GM19025 (cell line): ENCODE measurements at regions not wholly inside any gene's neighbourhood (a gene's known extent, or its start where the extent isn't known, plus 50 kb on each side); places are given as distances from the start of the nearest gene placed in this dataset.

Experiments
- ATAC-seq: cut with Tn5 transposase; IDR thresholded peaks from one replicate; pipeline ENCODE4 v1.9.1; 2021; ENCODE audit warnings: mild to moderate bottlenecking, low read depth, moderate library complexity; ENCODE audit not compliant: unreplicated experiment

DNA sequence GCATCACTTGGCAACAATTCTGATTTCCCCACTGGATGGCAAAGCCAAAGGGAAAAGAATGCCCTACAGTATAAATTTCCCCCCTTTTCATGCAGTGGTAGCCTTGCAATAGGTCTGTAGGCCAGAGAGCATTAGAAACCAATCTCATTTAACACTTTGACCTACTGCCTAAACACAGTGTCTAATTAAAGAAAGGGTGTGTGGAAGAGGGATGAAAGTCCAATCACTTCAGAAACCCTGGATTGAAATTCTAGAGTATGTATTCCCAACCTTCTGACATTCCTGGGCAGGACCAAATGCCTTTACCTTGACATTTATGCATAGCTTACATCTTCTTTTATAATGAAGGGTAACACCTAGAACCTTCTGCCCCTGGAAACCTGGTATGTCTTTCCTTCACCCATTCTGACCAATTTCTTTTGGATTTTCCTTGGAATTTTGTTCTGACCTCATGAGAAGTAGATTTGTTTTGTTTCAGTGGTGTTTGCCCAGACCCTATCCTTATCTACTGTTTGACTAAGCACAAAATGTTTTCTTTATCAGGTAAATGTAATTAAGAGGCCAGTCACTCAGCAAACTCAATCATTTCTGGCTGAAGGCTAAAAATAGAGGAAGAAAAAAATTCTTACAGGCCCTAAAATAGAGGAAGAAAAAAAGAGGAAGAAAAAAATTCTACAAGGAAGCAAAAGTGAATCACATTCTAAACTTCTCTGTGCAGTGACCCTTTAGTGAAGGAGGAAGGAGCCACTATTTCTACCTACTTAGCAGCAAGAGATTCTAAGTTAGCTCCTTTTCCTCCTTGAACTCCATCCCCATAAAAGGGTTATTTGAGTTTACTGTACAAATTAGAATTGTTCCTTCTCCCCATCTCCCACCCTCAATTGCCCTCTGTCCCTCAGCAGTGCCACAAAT is 129.5 kb upstream of the DSCAM start:
- no peak for ATAC-seq

DNA sequence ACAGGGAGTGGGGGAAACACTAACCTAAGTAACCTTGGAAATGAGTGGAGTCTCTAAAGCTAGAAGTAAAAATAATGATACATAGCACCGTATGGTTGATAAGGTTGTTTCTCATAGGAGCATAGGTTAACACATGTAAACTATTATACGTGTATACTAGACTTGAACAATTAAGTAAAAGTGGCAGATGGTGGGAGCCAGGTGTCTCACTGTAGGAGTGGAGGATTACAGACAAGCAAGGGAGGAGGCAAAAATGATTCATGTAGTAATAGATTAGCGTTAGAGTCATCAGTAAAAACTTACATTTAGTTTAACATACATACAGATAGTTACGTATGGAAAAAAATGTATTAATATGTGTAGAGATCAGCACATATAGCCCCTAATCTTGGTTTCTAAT is 138.4 kb upstream of the DSCAM start:
- no peak for ATAC-seq

DNA sequence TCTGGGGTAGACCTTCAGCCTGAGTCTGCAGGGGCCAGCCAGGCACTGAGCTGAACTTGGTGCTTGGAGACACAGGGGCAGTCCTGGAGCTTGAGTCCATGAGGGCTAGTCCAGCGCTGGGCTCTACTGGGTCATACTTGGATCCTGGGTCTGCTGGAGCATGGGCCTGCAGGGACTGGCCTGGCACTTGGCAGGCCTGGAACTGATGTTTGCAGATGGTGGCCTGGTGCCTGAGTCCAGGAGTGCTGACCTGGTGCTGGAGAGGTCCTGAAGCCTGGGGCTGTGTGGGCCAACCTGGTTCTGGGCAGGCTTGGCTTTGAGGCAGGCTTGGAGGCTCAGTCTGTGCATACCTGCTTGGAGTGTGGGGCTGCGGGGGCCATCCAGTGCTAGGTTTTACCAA is 143.4 kb upstream of the DSCAM start:
- no peak for ATAC-seq

DNA sequence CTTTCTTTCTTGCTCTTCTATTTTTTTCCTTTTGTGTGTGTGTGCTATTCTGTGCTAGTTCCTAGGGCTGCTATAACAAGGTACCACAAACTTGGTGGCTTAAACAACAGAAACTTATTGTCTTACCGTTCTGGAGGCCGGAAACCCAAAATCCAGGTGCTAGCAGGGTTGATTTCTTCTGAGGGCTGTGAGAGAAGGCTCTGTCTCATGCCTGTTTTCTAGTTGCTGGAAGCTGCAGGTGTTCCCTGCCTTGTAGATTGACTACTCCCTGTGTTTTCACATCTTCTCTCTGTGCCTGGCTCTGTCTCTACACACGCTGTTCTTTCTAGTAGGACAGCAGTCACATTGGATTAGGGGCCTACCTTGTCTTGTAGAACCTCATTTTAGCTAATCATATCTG is 150.9 kb upstream of the DSCAM start:
- no peak for ATAC-seq

DNA sequence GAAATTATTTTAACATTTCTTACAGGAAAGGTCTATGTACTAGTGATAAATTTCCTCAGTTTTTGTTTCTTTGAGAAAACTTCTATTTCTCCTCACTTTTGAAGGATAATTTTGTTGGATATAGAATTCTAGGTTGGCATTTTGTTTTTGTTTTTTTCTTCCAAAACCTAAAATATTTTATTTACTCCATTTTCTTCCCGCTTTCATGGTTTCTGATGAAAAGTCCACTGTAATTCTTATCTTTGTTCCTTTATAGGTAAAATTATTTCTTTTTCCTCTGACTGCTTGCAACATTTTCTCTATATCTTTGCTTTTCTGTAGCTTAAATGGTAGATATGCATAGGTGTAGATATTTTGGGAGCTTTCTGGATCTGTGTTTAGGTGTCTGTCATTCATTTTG is 153.9 kb upstream of the DSCAM start:
- no peak for ATAC-seq

DNA sequence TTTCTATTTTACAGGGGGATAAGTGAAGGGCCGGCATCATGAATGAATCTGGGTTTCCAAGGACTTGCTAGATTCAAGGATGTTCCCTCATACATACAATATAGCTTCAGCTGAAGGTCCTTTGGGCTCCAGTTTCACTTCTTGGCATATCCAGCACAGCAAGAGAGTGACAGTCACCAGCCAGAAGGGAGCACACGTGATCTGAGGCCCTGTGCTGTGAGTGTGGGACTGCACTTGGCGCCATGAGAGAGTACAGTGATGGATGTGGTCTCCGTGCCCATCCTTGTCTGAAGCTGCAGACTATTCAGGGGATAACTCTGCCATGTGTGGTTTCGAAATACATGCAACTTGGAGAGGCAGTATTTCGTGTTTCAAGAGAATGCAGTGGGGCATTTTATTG is 159.7 kb upstream of the DSCAM start:
- no peak for ATAC-seq

DNA sequence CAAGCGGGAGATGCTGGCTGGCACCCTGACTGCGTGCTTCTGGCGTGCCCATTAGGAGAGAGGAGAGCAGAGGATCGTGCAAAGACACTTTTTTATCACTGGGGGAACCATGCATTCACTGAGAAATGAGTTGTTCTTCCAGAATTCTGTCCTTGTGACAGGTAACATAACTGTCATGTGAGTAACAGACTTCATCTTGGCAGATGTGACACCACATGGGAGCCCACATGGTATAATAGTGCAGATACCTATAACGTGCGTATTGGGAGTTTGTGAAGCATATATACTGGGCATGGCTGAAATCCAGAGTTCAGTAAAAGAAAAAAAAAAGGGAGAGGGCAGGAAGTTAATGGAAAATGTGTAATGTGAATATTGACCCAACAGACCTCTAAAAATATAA is 159.6 kb upstream of the BACE2 start:
- ATAC-seq = no peak

DNA sequence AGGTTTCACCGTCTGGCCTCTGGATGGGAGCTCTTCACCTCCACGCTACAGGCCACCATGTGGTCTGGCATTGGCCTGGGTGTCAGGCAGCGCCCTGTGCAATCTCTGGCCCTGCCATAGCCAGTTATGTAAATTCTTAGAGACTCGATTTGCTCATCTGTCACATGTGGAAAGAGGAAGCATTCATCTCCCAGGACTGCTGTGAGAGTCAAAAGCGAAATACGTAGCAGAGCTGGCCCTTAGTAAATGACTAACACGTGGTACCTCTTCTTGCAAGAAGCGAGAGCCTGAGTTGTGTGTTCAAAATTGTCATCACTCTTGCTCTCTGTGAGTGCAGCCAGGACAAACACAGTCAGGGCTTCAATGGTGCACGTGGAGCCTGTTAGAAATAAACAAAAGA is 159.0 kb upstream of the BACE2 start:
- ATAC-seq = no peak

DNA sequence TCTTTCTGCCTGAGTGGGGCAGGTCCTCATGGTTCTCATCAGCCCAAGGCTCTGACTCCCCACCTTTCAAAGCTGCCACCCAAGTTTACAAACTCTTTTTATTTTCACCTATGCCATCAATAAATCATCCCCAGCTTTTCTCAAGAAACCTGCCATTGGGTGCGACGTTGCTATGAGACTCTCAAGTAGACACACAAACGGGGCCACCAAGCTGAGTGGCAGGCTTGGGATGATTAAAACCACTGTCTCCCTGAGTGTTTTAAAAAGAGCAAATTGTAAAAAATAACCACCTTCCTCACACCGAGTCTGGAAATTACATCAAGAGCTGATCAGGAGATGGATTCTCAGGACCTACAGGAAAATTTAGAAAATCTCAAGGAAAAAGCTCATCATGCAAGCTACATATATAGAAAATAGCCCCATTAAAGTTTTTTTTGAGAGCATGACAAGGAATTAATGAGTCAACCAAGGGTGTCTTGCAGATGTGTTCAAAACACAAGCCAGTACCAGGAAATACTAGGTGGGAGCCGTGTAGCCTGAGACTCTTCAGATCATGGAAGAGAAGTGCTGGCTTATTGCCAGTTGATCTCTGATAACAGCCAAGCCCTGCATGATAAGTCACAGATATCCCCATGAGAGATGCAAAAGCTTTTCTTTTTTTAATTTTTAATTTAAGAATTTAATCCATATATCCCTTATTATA is 158.4 kb upstream of the BACE2 start:
- no peak for ATAC-seq

DNA sequence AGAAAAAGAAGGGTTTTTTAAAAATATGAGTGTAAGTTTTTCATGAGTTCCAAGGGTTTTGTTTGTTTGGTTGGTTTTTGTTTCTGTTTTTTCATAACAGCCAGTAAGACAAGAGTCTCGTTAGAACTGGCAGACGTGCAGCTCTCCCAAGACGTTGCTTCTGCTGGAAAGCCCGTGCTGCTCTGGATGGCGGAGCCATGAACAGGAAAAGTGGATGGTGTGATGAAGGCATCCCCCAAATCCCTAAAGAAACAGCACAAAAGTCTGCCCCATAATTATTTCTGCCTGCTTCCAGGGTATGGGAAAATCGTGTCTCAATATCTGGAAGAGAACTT is 157.9 kb upstream of the BACE2 start:
- ATAC-seq = no peak

DNA sequence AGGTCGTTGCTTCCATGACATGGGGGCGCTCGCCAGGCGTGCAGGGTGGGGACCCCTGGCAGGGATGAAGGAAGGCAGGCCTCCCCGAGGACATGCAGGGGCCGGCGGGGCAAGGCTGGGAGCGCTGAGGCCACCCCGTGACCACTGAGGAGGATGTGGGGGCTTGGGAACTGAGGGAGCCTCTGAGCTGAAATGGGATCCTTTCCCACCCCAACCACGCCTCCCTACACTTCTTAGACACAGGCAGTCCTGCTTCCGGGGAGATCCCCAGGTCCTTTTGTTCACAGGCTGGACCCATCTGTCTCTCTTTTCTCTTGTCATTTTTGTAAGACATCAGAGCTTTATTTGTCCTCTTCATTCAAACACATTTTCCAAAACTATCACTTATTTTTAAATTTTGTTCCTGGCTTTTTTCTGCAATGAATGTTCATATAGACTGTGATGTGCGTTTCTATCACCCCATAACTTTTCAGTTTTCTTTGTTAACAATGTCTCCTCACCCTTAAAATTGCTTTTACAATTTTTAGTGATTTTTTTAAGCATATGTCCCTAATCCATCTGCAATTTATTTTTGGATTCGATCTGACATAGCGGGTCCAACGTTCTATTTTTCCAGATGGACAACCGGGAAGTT is 156.7 kb upstream of the BACE2 start:
- no peak for ATAC-seq

DNA sequence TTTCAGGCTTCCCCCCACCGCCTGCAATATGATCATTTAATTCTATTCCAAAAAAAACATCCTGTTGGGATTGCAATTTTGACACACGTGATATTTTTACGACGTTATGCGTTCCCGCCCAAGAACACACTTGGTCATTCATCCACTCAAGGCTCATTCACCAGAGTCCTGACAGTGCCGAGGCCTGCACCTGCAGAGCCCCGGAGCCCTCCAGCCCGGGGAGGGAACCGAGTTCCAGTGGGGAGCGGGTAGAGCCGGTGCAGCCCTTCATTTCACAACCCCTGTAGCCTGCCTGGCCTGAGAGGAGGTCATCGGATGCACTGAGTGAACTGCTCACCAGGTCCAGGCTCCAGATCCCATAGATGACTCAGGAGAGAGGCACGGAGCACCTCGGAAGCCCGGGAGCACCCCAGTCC is 156.0 kb upstream of the BACE2 start:
- ATAC-seq = no peak

DNA sequence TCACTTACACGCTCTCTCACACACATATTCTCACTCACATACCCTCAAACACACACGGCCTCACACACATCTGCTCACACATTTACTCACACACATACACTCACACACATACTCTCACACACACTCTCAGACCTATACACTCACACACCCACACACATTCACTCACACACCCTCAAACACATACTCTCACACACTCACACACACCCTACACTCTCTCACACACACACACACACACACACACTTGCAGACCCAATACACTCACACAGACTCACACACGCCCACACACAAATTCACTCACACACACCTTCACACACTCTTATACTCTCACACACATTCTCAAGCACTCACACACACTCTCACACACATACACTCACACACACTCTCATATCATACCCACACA is 155.5 kb upstream of the BACE2 start:
- ATAC-seq = no peak

DNA sequence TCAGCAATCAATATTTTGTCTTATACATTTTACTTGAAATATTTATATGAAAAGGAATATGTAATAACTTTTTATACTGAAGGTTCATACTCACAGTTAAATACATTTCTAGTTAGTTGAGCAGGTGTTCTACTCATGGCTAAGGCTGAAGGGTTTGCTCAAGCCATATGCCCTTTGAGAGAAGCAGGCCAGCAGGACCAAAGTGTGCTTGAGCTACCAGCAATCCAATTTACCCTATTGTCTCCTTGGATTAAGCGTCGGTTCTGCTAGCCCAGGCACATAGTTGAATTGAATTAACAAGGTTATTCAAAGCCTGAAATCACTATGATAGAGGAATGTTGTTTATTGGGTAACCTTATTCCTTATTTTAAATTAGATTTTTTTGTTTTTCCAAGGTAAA is 151.5 kb upstream of the BACE2 start:
- no peak for ATAC-seq

DNA sequence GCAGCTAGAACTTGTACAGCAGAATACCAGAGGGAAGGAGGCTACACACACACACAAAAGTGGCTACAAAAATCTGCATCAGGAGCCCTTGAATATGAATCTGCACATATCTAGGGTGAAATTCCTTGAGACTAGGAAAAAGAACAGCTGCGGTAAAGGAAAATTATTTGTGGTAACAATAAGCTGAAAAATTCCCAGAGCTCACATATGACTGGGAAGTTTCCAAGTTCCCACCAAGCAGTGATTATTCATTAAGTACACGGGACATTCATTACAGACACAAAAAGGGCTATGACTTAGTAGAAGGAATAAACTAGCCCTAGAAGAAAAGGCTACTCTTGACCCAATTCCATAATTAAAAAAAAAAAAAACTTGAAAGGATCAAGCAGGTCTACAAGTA is 149.5 kb upstream of the BACE2 start:
- no peak for ATAC-seq

DNA sequence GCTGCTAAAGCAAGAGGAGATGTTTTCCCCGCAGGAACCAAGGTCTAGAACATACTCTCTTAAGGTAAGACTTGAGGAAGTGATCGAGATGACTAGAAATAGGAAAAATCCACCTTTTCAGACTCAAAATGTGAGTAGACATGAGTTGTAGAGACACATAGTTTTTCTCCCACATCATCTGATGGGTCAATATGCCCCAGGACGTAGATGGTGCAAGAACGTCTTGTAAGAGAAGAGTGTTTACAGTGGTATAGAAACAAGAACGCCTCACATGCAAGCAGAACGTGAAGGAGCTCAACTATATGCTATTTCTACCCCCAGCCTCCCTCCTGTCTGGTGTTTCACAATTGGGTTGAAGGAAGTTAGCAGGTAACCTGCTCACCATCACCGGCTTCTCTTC is 144.0 kb upstream of the BACE2 start:
- no peak for ATAC-seq

DNA sequence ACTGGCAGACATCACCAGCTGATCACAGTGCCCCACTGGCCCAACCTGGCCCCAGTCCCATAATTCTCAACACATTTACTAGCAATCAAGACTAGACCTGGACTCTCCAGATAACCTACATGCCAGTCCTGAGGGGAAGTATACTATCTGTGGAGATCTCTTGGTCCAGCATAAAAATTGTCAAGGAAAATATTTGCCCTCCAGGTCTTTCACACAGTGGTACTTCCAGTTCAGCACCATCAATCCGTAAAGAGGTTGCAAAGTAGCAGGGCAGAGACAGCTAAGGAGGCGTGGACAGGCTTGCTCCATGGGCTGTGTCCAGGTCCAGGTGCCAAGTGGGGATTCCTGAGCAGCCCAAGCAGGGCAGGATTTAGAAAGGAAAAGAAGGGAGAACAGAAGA is 143.6 kb upstream of the BACE2 start:
- no peak for ATAC-seq

DNA sequence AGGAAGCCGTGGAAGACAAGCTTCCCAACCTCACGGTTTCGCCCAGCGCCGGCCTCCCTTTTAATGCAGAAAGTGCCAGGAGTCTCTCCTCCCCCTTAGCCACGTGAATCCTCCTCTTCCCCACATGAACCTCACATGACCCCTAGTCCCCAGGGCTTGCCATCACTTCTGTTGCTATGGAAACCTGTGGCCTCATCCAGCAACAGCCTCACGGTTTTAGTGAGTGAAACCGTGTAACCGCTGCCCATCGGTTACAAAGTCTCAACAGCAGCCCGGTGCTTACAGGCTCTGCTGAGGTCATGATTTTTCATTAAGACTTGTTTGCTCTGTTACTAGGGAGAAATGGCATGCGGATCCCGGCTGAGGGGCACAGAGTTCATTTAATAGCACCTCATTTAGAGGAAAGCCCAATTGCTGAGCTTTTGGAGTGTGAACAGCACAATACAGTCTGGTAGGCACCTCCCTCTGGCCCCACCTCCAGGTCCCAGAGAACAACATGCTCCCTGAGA is 143.2 kb upstream of the BACE2 start:
- ATAC-seq = no peak

DNA sequence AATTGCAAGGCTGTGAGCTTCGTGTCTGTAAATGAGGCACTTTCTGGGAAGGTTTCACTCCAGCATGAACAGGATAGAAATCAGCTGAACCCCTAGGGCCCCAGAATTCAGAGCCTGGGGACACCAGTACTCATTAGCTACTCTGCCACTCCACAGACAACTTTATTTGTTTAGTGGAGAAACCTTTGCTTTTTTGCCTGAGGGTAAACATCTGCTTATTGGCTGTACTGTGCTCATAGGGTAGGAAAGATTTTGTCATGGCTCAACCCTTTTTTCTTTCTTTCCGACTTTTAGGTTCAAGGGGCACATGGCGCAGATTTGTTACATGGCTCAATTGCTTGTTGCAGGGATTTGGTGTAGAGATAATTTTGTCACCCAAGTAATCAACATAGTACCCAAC is 138.4 kb upstream of the BACE2 start:
- no peak for ATAC-seq

DNA sequence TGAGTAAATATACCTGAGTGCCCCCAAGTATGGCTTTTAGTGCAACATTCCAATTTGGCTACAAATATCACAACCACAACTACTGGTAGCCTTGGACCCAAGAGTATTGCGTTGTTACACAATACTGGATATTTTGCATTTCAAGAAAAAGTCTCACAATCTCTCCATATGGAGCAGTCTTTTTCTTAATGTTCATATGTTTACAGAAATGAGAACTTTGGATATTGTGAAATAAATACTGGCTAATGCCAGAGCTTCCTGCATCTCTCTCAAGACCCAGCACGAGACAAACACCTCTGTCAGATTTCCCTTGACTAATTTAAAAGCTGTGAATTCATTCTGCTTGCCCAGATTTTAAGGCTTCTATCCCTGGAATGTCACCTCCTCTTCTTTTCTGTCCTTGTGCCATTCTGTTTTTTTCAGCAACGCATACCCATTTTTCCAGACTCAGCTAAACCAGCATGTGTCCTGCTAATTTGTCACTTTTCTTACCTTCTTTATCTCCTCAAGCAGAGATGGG is 136.2 kb upstream of the BACE2 start:
- no peak for ATAC-seq

DNA sequence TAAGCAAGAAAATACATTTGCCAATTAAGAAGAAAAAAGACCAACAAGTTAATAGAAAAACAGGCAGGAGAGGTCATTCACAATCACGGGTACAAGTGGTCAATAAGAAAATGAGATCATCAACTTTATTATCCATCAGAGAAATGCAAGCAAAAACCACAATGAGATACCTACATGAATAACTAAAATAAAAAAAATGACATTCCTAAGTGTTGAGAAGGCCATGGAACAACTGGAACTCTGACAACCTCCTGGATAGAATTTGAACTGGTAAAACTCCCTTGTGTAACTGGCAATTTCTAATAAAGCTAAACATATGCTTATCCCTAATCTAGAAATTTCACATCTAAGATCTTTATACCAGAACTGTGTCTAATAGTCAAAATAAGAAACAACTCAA is 135.4 kb upstream of the BACE2 start:
- no peak for ATAC-seq
